Chondrocyte (in vitro differentiated cells): ENCODE measurements at regions not wholly inside any gene's neighbourhood (a gene's known extent, or its start where the extent isn't known, plus 50 kb on each side); places are given as distances from the start of the nearest gene placed in this dataset.

Source experiments
- DNase-seq: peaks from one replicate; pipeline ENCODE4 v3.0.0; 2021; ENCODE audit warnings: mixed read lengths, low spot score
- H3K27ac Mint-ChIP-seq: one replicate; pipeline ENCODE4 v1.8.0; 2021; ENCODE audit warnings: mild to moderate bottlenecking, moderate library complexity, mixed read lengths; ENCODE audit not compliant: unreplicated experiment
- H3K27me3 Mint-ChIP-seq: 2 replicates; pipeline ENCODE4 v1.8.0; 2021; ENCODE audit warnings: low read depth, mixed read lengths
- H3K36me3 Mint-ChIP-seq: 2 replicates; pipeline ENCODE4 v1.8.0; 2021; ENCODE audit warnings: low read depth, mixed read lengths
- H3K4me1 Mint-ChIP-seq: 2 replicates; pipeline ENCODE4 v1.8.0; 2021; ENCODE audit warnings: low read depth, mild to moderate bottlenecking, mixed read lengths
- H3K4me3 Mint-ChIP-seq: one replicate; pipeline ENCODE4 v1.8.0; 2021; ENCODE audit warnings: mild to moderate bottlenecking, moderate library complexity, mixed read lengths; ENCODE audit not compliant: unreplicated experiment
- H3K9me3 Mint-ChIP-seq: 2 replicates; pipeline ENCODE4 v1.8.0; 2021; ENCODE audit warnings: low read depth, mixed read lengths
- CTCF ChIP-seq: fragments of 200-600 bp; sonication (generic); IDR thresholded peaks from 2 replicates; pipeline ENCODE4 v1.5.0; 2021; ENCODE audit warnings: antibody characterized with exemption, mild to moderate bottlenecking, moderate library complexity

- TF ChIP-seq CTCF: no peak
Measured at GRCh38 chr9:28583832-28584231, 1010.6 kb upstream of the C9orf72 start.

GRCh38 chr9:28584542-28584941, 1011.3 kb upstream of the C9orf72 start:
- TF ChIP-seq CTCF: no peak

More at GRCh38 chr9:28583832-28584231, 1010.6 kb upstream of the C9orf72 start:
- H3K4me1 Mint-ChIP-seq: no peaks in the 10 kb centered on the region
- H3K36me3 Mint-ChIP-seq: no peaks in the 10 kb centered on the region
- no peaks in the 10 kb centered on the region for H3K27me3 Mint-ChIP-seq
- DNase-seq: no peak
- H3K27ac Mint-ChIP-seq: no peak overlapping the region
- H3K4me3 Mint-ChIP-seq: no peak overlapping the region
- H3K9me3 Mint-ChIP-seq: peaks cover 9% of the 10 kb centered on the region

GRCh38 chr9:28587052-28587451, 1013.8 kb upstream of the C9orf72 start:
- Mint-ChIP-seq H3K27ac (no peak overlapping the region), H3K36me3 (no peaks in the 10 kb centered on the region), H3K9me3 (peaks cover 11% of the 10 kb centered on the region), H3K4me1 (no peaks in the 10 kb centered on the region), H3K4me3 (no peak overlapping the region), H3K27me3 (no peaks in the 10 kb centered on the region)
- DNase-seq: no peak
- TF ChIP-seq CTCF: no peak

More at GRCh38 chr9:28584542-28584941, 1011.3 kb upstream of the C9orf72 start:
- Mint-ChIP-seq H3K9me3 (peaks cover 9% of the 10 kb centered on the region), H3K27ac (no peak overlapping the region), H3K36me3 (no peaks in the 10 kb centered on the region), H3K4me1 (no peaks in the 10 kb centered on the region), H3K4me3 (no peak overlapping the region), H3K27me3 (no peaks in the 10 kb centered on the region)
- DNase-seq: no peak

GRCh38 chr9:28598408-28598807, 1025.1 kb upstream of the C9orf72 start:
- Mint-ChIP-seq H3K27ac (no peak overlapping the region), H3K4me1 (no peaks in the 10 kb centered on the region), H3K27me3 (no peaks in the 10 kb centered on the region), H3K36me3 (no peaks in the 10 kb centered on the region), H3K4me3 (no peak overlapping the region), H3K9me3 (no peaks in the 10 kb centered on the region)
- no peak for TF ChIP-seq CTCF
- DNase-seq: no peak

GRCh38 chr9:28600226-28600625, 1026.9 kb upstream of the C9orf72 start:
- TF ChIP-seq CTCF: no peak
- Mint-ChIP-seq H3K9me3 (no peaks in the 10 kb centered on the region), H3K4me1 (no peaks in the 10 kb centered on the region), H3K36me3 (no peaks in the 10 kb centered on the region), H3K4me3 (no peak overlapping the region), H3K27ac (no peak overlapping the region), H3K27me3 (no peaks in the 10 kb centered on the region)
- no peak for DNase-seq
